GM21528 (cell line): ENCODE measurements at regions not wholly inside any gene's neighbourhood (a gene's known extent, or its start where the extent isn't known, plus 50 kb on each side); places are given as distances from the start of the nearest gene placed in this dataset.
"Not testable (repeated sequence)": the region's sequence is repeated elsewhere in the genome, so short reads cannot be mapped to it uniquely, and the experiment has no call there.

ENCODE experiments used
- ATAC-seq: cut with Tn5 transposase; IDR thresholded peaks from one replicate; pipeline ENCODE4 v1.9.1; 2021; ENCODE audit warnings: mild to moderate bottlenecking, moderate library complexity; ENCODE audit not compliant: unreplicated experiment, low FRiP score

DNA sequence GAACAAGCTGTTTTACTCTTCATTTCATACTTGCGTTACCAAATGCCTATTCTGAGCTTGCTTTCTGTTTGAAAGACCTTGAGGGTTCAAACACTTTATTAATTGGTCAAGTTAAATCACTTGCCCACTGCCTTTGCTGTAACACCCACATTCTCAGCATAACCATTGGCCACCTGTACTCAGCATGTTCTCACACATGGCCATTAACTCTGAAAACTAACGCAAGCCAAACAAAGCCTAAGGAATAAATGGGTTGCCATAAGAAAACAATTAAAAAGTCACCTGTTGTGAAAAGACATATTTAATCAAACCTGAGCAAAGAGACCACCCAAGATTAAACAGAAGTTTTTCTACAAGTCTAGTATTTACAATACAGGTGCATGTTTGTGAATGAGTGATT, 517.2 kb upstream of the SPRY2 start:
- ATAC-seq = no peak

DNA sequence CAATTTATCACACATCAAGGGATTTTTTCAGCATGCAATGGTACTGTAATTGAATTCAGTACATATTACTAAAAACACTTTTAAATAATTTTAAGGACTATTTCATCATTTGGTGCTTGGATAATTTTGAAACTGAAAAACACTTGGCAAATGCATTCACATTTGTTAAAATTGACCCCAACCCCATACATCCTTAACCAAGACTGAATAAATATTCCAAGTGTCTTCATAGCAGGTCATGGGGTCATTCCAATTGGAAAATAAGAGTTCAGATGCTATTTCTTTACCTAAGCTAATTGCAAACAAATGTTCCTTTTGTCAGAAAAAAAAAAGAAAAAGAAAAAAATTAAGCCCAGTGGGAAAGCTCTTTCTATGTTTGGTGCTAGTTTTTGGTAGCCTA, 516.4 kb upstream of the SPRY2 start:
- ATAC-seq = no peak

DNA sequence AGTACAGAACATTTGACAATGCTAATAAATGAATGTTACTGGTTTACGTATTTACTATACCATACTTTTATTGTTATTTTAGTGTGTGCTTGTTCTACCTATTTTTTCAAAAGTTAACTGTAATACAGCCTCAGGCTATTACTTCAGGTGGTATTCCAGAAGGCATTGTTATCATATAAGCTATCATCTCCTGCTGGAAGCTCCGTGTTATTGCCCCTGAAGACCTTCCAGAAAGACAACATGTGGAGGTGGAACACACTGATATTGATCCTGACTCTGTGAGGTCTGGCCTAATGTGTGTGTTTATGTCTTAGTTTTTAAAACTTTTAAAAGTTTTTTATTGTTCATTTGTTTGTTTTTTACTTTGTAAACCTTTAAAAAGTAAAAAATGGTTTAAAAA, 509.8 kb upstream of the SPRY2 start:
- no peak for ATAC-seq

DNA sequence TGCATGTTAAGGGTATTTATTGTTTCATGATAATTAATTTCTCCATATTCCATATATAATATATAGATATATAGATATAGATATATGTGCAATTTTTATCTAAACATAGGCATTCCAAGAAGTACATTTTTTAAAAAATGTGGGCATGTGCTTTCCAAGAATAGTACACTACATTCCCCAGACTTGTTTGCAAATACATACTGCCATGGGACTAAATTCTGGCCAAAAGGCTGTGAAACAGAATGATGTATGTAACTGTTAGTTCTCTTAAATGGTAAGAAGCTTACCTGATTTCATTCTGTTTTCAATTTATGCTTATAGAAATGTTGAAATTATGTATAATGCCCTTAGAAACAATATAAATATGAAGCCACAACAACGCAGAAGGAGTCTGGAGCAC, 503.2 kb upstream of the SPRY2 start:
- no peak for ATAC-seq

DNA sequence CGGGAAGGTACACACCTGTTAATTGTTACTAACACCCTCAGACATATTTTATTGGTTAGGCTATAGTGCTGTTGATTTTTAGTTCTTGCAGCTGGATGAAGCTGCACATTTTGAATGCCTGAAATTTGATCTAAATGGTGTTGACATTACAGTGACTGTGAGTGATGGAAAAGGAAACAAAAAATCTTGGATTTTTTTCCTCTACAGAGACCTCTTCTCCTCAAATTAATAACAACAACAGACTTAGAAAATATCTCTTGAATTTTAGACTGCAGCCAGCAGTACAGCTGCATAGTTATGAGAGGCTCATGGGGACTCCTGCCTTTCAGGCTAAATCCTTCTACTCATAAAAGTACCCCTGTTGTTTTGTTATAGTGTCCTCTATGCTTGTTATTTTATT, 500.5 kb upstream of the SPRY2 start:
- no peak for ATAC-seq

DNA sequence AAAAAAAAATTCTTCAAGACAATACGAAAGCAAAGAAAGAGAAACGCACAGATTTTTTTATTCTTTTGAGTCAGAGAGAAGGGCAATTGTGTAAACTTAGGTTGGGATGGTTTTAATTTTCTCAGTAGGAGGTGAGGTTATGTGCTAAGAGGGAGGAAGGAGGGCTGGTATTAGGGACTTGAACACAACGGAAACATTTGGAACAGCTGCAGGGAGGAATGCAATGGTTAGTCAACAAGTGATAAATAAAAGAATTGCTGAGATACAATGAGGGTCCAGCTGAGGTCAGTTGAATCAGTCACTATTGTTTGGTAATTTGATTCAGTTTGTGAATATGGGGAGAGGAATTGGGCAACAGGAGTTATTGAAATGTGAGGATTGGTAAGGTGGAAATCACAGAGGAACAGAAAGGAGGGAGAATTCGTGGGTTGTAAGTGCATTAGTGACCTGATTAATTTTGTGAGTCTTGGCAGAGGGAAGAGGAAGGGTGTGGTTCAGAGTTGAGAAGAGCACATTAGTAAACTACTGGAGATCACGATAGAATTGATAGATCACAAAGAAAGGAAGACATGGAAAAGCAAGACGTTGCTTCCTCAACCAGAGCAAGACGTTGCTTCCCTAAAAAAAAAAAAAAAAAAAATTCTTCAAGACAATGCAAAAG, 499.5 kb upstream of the SPRY2 start:
- no peak for ATAC-seq

DNA sequence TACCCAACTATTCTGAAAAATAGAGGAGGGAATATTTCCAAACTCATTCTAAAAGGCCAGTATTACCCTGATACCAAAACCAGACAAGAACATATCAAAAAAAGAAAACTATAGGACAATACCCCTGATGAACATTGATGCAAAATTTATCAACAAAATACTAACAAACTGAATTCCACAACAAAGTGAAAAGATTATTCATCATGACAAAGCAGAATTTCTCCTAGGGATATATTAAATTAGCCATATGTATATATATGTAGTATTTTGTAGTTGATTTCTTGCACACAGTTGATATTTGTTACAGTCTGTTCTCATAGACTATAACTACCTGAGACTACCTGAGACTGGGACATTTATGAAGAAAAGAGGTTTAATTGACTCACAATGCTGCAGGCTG, 495.0 kb upstream of the SPRY2 start:
- ATAC-seq = no peak

DNA sequence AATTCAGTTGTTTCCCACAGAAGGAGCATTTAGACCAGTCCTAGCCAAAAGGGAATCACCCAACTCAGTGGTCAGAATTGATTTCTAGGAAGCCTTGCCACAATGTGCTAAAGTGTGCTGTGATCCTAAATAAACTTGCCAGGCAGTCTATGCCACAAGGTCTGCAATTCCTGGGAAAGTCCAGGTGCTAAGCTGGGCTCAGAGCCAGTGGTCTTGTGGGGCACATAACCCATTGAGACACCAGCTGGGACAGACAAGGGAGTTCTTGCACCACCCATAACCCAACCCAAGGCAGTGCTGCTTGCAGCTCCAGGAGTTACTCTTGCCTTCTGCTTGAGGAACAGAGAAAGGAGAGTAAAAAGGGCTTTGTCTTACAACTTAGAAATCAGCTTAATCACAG, 489.5 kb upstream of the SPRY2 start:
- ATAC-seq = no peak

DNA sequence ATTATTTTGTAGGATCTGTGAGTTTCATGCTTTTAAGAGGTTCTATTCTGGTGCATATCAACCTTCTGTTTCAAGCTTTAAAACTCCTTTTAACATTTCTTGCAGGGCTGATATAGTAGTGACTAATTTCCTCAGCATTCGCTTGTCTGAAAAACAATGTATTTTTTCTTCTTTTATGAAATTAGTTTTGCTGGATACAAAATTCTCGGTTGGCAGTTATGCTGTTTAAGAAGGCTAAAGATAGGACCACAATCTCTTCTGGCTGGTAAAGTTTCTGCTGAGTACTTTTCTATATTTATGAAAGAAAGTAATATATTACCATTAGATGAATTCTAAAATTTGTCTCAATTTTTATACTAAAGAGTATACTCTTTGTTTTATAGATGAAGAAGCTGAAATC, 487.8 kb upstream of the SPRY2 start:
- ATAC-seq = no peak

DNA sequence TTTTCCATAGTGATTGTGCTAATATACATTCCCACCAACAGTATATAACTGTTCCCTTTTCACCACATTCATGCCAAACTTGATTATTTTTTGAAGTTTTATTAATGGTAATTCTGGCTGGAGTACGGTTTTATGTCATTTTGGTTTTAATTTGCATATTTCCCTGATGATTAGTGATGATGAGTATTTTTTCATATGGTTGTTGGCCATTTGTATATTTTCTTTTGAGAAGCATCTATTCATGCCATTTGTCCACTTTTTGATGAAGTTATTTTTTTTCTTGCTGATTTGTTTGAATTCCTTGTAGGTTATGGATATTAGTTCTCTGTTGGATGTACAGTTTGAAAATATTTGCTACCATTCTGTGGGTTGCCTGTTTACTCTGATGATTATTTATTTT, 484.4 kb upstream of the SPRY2 start:
- ATAC-seq = no peak

DNA sequence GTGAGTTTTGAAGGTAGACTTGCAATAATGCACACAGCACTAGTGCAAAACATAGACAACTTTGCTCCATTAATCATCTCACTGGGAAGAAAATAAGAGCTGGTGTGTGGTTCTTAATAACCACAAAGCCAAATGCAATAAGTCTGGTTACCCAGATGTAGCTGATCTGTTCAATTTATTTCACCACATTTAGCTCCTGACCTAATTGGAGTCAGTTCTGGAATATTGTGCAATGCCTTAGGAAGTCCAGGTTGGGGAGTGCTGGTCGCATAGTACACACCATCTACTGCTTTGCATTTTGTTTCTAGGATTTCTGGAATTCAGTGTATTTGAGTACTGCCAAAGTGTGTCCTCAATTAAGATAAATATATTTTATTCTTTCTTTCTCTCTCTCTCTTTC, 483.3 kb upstream of the SPRY2 start:
- no peak for ATAC-seq

DNA sequence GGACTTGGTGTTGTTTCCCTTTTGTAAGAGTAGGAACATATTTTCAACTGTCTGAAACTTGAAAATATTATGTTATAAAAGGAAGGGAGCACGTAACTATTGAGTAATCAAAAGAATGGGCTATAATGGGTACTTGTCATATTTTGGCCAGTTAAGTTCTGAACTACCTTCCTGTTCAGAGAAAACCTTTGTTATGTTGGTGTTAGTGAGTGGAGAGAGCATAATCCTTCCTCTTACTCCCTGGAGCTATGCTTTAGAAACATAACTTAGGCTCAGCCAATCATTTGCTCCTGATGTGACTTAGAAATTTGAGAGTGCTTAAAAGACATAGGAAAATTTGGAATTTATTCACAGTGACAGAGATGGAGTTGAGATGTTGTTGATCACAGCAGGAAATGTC, 482.5 kb upstream of the SPRY2 start:
- ATAC-seq = no peak

DNA sequence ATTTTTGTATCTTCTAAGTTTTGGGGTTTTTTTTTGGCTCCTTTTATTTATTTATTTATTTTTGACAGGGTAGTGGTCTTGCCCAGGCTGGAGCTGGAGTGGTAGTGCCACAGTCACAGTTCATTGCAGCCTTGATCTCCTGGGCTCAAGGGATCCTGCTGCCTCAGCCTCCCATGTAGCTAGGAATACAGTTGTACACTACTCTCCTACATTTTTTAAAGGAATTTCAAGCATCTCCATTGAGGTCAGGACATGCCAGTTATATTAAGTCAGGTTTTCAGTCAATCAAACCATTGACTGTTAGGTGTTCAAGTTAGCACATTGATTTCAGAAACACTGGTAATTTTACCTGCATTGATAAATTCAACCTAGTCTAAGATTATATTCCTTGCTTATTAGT, 480.5 kb upstream of the SPRY2 start:
- ATAC-seq = no peak

DNA sequence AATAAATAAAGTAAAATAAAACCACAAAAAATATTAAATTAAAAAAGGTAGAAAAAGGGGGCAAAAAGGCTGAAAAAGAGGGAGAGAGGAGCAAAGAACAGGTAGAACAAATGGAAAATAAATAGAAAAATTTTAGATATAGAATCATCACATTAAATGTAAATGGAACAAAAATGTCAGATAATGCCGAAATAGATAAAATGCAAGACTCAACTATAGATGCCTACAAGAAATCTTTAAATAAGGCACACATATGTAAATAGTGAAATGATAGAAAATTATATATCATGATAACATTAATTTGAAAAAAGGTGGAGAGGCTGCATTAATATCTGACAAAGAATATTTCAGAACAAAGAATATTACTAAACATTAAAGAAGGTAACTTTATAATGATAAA, 477.1 kb upstream of the SPRY2 start:
- no peak for ATAC-seq

DNA sequence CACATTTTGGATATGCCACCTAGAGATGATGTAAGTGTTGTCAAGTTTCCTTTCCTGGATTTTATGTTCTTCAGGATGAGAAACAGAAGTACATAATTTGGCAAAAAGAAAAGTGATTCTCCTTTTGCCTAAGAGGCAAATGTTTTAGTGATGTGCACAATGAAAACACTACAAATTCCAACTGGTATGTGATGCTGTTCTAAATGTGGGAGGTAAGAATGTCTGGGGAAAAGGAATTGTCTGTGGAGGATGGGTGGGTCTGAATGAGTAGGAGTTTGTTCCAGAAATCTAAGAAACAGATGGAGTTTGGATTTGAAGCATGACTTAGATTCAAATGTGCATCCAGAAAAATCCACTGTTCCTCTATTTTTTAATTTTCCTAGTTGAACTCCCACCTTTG, 473.6 kb upstream of the SPRY2 start:
- no peak for ATAC-seq

DNA sequence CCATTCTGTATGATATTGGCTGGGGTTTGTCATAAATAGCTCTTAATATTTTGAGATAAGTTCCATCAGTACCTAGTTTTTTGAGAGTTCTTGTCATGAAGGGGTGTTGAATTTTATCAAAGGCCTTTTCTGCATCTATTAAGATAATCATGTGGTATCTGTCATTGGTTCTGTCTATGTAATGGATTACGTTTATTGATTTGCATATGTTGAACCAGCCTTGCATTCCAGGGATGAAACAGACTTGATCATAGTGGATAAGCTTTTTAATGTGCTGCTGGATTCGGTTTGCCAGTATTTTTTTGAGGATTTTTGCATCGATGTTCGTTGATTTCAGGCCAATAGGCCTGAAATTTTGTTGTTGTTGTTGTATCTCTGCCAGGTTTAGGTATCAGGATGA, 469.4 kb upstream of the SPRY2 start:
- not testable (repeated sequence) for ATAC-seq

DNA sequence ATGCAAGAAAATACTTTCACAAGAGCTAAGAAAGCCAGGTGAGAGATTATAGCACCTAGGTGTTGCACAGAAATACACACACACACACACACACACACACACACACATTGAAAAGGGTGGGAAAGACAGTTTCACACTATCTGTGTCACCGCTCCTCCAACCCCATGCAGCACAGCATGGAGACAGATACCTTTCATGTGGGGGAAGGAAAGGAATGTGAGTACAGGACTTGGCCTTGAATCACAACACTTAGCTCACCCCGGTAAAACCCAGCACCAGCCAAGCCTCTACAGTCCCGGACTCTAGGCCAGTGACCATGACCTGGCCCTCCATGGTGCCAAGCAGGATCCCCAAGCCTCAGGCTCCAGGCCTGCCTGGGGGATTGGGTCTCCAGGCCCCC, 462.0 kb upstream of the SPRY2 start:
- no peak for ATAC-seq

DNA sequence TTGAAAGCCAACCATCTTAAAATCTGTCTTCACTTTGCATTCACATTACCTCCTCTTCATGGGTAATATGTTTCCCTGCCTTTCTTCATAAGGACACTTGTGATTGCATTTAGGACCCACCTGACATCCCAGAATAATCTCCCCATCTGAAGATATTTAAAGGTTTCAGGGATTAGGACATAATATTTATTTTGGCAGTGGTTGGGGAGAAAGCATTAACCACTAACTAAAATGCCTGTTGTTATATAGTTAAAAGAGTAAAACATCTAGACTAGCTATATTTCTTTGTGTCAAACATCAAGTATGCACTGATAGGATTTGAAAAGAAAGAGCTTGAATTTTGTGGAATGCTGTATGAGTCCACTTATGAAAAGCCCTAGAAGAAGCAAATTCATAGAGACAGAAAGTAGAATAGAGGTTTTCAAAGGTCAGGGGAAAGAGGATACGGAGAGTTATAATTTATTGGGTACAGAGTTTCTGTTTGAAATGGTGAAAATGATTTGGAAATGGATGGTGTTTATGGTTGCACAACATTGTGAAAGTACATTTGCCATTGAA, 457.7 kb upstream of the SPRY2 start:
- no peak for ATAC-seq

DNA sequence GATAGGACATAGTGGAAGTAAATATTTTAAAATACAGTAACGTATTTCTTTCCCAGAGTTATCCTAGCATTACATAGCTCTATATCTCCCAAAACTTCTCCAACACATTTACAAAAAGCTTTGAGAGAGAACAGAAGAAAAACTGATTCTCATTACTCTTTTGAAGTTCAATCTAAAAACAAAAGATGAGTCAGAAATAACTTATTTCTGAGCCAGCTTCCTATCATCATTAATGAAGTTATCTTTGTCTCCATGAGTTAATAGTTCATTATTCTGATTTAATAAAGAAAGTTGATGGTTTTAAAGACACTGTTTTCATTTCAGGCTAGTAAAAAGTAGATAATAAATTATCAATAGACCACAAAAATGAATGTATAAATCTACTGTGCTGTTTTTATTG, 446.7 kb upstream of the SPRY2 start:
- no peak for ATAC-seq

DNA sequence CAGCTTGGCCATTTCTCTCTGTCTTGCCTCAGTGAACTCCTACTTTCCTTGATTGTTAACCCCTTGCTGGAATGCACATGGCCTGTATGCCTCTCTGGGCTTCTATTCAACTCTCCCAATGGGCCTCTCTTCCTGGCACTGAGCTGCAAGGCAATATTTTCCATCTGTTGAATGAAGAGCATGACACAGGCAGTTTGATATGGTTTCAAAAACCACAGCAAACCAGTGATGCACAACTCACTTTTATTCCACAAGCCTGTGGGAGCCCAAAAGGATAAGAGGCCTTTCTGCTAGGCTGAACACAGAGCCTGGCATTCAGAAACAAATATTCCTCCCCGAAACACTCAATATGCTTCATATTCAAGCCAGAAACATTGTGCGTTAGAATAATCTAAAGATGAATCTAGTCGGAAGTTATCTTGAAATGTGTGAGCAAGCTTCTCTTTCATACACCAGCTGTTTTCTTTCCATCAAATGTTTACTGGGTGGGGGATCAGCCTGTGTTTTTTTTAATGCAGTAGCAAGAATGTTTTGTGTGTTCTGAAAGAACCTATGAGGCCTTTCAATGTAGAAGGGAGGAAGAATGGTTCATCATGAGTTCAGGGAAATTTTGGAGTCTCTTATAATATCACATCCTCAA, 443.1 kb upstream of the SPRY2 start:
- ATAC-seq = no peak

DNA sequence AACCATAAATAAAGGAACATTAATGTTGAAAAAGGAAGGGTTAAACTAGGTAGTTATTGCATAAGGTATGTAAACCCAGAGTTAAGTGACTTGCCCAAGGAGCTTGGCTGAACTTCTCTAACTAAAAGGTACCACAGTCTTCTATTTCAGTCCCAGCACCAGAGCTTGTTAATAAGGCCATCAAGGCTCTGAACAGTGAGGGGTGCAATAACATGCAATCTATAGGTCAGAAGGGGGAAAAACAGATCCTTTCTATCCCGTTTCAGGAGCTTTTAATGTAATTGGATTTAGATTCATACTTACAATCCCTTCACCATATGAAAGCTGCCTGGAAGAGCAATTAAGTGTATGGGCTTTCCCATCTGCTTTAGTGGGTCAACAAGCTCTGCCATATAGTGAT, 441.5 kb upstream of the SPRY2 start:
- ATAC-seq = no peak

DNA sequence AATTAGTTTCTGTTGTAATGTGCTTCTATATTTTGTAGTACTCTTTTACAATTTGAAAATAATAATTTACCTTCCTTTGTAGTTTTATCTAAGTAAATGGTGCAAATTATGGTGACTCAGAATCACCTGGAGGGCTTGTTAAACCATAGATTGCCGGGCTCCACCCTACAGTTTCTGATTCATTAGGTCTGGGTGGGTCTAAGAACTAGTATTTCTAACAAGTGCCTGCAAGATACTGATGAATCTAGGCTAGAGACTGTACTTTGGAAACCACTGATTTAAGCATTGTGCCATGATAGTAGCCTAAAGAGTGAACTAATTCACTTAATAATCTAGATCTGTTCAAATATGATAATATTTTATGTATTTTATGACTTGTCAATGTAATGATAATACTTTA, 437.4 kb upstream of the SPRY2 start:
- no peak for ATAC-seq
